HUES64 (cell line): ENCODE measurements at regions not wholly inside any gene's neighbourhood (a gene's known extent, or its start where the extent isn't known, plus 50 kb on each side); places are given as distances from the start of the nearest gene placed in this dataset.
"Not testable (repeated sequence)": the region's sequence is repeated elsewhere in the genome, so short reads cannot be mapped to it uniquely, and the experiment has no call there.

Experiments
- H3K27ac ChIP-seq: 2 replicates; pipeline ENCODE4 v1.7.0; 2013; ENCODE audit warnings: low read depth, low read length, inconsistent platforms
- H3K27me3 ChIP-seq: 2 replicates; pipeline ENCODE4 v1.6.1; 2013; ENCODE audit warnings: mild to moderate bottlenecking, low read length; ENCODE audit not compliant: insufficient read depth
- H3K36me3 ChIP-seq: 2 replicates; pipeline ENCODE4 v1.6.1; 2013; ENCODE audit warnings: mild to moderate bottlenecking, low read length; ENCODE audit not compliant: insufficient read depth
- H3K4me1 ChIP-seq: 2 replicates; pipeline ENCODE4 v1.6.1; 2013; ENCODE audit warnings: mild to moderate bottlenecking, low read length, moderate library complexity; ENCODE audit not compliant: insufficient read depth
- H3K4me3 ChIP-seq: 2 replicates; pipeline ENCODE4 v1.5.1; 2013; ENCODE audit warnings: mild to moderate bottlenecking, low read length, moderate library complexity
- H3K9ac ChIP-seq: 2 replicates; pipeline ENCODE4 v1.6.1; 2013; ENCODE audit warnings: mild to moderate bottlenecking, low read depth, low read length
- H3K9me3 ChIP-seq: 2 replicates; pipeline ENCODE4 v1.6.1; 2013; ENCODE audit warnings: low read depth, low read length; ENCODE audit not compliant: insufficient read depth
- WGBS: fragments of 150-250, 120-280 bp; methylation state at CpG from one replicate; pipeline ENCODE4 v1.1.7; 2013; ENCODE audit warnings: missing lambda C conversion rate; 5-methylcytosine and 5-hydroxymethylcytosine counted together

DNA sequence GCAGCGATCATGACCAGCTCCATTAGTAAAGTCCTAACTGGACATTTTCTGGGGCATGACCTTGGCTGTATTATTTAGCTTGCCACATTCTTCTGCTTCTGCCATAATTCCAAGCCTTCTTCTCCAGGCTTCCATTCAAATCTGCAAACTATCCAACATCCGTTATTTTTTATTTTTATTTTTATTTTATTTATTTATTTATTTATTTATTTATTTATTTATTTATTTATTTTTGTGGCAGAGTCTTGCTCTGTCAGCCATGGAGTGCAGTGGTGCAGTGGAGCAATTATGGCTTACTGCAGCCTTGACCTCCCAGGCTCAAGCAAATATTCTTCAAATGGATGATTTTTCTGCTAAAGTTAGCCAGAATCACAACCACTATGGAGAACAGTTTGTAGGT is 187.2 kb upstream of the CDK1 start:
- Histone ChIP-seq H3K36me3 (no peaks in the 10 kb centered on the region), H3K4me1 (peaks cover 9% of the 10 kb centered on the region), H3K4me3 (no peak overlapping the region), H3K27ac (no peak overlapping the region), H3K9me3 (no peaks in the 10 kb centered on the region), H3K9ac (no peak overlapping the region), H3K27me3 (no peaks in the 10 kb centered on the region)
- 96% methylated on average over 1 of the region's 2 CpGs for WGBS

DNA sequence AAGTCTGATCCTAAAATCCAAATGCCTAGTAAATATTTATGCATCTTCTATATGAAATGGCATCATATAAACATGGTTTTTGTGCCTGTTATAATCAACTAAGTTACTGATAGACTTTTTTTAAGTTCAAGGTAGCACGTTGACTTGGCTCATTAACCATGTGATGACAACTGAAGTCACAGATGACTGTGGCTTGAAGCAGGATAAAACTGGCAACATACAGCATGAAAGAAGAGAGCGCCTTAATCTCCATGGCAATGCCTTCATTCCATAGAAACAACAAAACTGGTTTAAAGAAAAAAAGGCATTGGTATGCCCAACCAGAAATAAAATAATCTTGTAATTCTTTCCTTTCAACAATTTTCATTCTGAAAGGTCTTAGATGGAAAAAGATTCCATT is 188.9 kb upstream of the CDK1 start:
- Histone ChIP-seq H3K27me3 (no peaks in the 10 kb centered on the region), H3K9me3 (no peaks in the 10 kb centered on the region)
- WGBS = 86% methylated on average over 2 of the region's 2 CpGs

DNA sequence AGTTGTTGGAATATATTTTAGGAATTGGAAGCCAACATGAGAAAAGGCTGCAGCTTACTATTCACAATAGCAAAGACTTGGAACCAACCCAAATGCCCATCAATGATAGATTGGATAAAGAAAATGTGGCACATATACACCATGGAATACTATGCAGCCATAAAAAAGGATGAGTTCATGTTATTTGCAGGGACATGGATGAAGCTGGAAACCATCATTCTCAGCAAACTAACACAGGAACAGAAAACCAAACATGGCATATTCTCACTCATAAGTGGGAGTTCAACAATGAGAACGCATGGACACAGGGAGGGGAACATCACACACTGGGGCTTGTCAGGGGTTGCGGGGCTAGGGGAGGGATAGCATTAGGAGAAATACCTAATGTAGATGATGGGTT is 192.1 kb upstream of the ANK3 start:
- not testable (repeated sequence) for H3K9me3 ChIP-seq, H3K9ac ChIP-seq, H3K4me1 ChIP-seq, H3K4me3 ChIP-seq, H3K27me3 ChIP-seq, H3K27ac ChIP-seq, H3K36me3 ChIP-seq
- 96% methylated on average over 2 of the region's 2 CpGs for WGBS

More for the DNA sequence above, 188.9 kb upstream of the CDK1 start:
- H3K36me3 ChIP-seq = no peaks in the 10 kb centered on the region
- H3K27ac ChIP-seq = no peak overlapping the region
- H3K4me3 ChIP-seq = no peak overlapping the region
- no peak overlapping the region for H3K9ac ChIP-seq
- 0 out of 2 replicates have a peak, but pooled peaks cover 2% of the 10 kb centered on the region for H3K4me1 ChIP-seq

DNA sequence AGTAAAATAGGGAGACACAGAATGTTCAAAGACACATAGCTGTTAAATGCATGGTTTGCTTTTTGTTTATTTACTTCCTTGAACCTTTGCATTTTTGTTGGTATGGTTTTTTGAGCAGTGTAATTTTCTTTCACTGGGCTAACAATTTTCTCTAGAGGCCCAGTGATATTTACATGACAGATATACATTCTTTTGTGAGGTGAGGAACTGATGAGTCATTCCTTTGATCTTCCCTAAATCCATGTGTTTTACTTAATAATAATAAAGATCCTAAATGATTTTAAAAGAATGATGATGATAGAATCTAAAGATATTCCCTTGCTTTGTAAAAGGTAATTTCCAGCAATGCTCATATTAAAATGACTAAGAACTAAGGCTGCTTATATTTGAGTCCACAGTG is 188.5 kb upstream of the ANK3 start:
- H3K4me3 ChIP-seq = no peak overlapping the region
- no peak overlapping the region for H3K9ac ChIP-seq
- H3K9me3 ChIP-seq = no peaks in the 10 kb centered on the region
- H3K36me3 ChIP-seq = no peaks in the 10 kb centered on the region
- H3K27me3 ChIP-seq = no peaks in the 10 kb centered on the region
- no peak overlapping the region for H3K27ac ChIP-seq
- H3K4me1 ChIP-seq = peaks cover 35% of the 10 kb centered on the region

DNA sequence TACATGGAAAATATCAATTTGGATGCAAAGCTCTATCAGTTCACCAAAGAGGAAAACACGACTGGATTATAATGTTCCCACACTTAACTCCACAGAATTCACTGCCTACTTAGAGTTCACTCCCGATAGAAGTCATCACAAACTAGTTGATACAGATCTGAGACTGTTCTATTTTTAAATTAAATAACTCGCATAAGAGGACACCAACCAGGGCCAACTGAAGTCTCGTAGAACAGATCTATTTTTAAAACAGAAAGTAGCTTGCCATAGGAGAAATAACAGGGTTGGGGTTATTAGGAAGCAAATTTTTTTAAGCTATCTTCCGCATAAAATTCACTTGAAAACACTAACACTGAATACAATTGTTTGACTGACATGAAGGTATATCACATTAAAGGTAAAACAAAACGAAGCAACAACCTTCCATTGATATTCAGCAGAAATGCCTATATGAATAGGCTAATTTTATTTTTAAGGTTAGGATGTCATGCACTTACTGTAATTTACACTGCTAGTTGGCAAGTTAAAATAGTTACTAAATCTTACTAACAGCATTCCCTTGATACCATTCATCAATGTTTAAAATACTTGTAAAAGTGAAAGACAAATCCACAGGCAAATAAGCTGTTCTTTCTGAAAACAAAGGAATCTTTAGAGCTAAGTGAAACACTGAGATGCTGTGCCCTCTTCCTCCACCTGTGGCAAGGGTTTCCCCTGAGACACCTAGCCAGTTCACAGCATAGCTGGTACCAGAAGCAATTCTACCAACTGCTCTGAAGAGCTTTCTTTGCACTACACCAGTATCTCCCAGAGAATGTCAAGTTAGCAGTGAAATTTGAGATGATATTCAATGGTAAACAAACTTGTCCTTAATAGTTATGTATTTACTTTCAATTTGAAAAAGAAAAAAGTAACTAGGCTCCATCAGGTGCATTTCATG is 186.7 kb upstream of the ANK3 start:
- H3K4me3 ChIP-seq = no peak overlapping the region
- H3K9me3 ChIP-seq = no peaks in the 10 kb centered on the region
- H3K27ac ChIP-seq = no peak overlapping the region
- no peaks in the 10 kb centered on the region for H3K36me3 ChIP-seq
- no peak overlapping the region for H3K9ac ChIP-seq
- H3K27me3 ChIP-seq = no peaks in the 10 kb centered on the region
- H3K4me1 ChIP-seq = peaks cover 53% of the 10 kb centered on the region
- 94% methylated on average over 5 of the region's 6 CpGs for WGBS

DNA sequence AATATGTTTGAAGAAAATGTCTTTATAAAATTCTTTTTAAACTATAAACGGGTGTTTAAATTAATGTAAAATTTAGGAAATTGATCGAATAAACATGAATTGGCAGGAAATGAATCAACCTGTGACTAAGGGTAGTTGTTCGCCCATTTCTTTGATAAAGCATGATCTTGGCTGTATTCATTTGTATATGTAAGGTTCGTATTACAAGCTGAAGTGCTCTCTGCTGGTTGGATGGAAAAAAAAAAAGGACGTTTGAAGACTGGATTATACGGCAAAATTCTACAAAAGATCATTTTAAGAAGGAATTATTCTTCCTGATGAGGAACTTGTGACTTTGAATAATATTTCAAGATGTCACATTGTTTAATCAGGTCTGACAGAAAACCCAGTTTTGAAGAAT is 185.4 kb upstream of the ANK3 start:
- WGBS = 79% methylated on average over 6 of the region's 6 CpGs
- H3K4me1 ChIP-seq = peaks cover 53% of the 10 kb centered on the region
- no peaks in the 10 kb centered on the region for H3K27me3 ChIP-seq
- no peaks in the 10 kb centered on the region for H3K9me3 ChIP-seq
- H3K4me3 ChIP-seq = no peak overlapping the region
- no peak overlapping the region for H3K27ac ChIP-seq
- no peaks in the 10 kb centered on the region for H3K36me3 ChIP-seq
- H3K9ac ChIP-seq = no peak overlapping the region

DNA sequence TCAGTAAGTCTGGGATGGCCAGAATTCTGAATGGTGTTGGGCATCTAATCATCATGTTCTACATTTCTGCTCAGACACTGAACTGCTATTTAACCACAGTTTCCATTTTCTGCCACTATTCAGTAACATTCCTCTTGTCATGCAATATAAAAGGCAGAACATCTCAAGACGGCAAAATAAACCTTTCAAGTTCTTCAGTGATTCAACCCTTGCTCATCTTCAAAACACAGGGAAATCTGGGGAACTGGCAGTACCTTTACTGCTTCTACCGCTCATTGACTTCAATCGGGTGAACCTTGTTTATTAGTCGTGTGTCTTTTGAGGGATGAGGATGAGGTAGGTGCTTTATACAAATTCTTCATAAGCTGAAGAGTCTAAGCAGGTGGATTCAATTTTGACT is 184.7 kb upstream of the ANK3 start:
- no peaks in the 10 kb centered on the region for H3K9me3 ChIP-seq
- H3K36me3 ChIP-seq = no peaks in the 10 kb centered on the region
- no peaks in the 10 kb centered on the region for H3K27me3 ChIP-seq
- H3K27ac ChIP-seq = no peak overlapping the region
- H3K9ac ChIP-seq = no peak overlapping the region
- 94% methylated on average over 3 of the region's 4 CpGs for WGBS
- no peak overlapping the region for H3K4me3 ChIP-seq
- peaks cover 53% of the 10 kb centered on the region for H3K4me1 ChIP-seq

DNA sequence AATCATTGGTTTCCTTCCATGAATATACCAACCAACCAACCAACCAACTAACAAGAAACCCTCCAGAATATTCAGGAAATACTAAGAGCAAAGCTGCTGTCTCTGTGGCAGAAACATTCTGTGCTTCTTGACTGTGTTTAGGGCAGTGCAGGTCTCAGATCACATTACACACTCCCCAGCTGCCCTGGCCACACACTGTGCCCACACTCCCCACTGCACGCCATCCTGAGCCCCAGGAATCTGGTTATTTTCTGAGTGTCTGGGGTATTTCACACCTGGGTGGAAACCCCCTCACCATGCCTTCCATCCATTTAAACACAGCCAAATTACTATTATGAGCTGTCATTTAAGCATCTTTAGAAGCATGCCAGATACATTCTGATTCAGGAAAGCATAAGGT is 183.7 kb upstream of the ANK3 start:
- no peaks in the 10 kb centered on the region for H3K9me3 ChIP-seq
- no peaks in the 10 kb centered on the region for H3K27me3 ChIP-seq
- H3K4me3 ChIP-seq = no peak overlapping the region
- no peak overlapping the region for H3K9ac ChIP-seq
- 75% methylated on average over 1 of the region's 1 CpG for WGBS
- H3K4me1 ChIP-seq = peaks cover 53% of the 10 kb centered on the region
- no peaks in the 10 kb centered on the region for H3K36me3 ChIP-seq
- no peak overlapping the region for H3K27ac ChIP-seq

DNA sequence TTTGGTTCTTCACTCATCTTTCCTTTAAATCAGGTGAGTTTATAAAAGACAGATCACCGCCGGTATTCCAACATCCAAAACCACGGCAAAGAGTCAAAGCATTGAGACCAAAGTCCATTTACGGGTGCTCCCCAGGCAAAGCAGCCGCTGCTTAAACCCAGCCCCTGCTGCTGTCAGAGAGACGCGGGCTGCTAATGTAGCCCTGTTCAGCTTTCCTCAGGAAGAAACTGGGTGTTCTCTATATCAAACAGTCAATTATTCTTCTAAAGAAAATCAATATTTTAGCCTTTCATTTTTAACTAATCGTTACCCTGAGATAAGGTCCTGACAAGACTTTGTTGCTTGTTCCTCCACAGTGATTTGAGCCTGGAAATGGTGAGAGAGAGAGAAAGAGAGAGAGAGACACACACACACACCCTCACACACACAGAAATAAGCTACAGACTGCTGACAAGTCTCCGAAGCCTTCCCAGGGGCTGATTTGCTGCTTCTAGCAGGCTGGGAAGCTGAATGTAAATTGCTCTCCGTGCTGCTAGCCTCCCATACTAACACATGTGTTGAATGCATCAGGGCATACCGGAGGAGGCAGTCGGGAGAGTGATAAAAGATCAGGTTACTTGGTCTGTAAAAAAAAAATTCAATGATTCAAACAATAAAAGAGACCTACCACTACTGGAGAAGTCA is 183.0 kb upstream of the ANK3 start:
- WGBS = 18% methylated on average over 10 of the region's 12 CpGs
- H3K4me1 ChIP-seq = peaks cover 53% of the 10 kb centered on the region
- peak overlapping the region; percentile 41 for H3K4me3 ChIP-seq
- H3K36me3 ChIP-seq = no peaks in the 10 kb centered on the region
- H3K9ac ChIP-seq = peak overlapping the region; percentile 15; the same call in 1 of the 2 replicates
- no peaks in the 10 kb centered on the region for H3K27me3 ChIP-seq
- peak overlapping the region; percentile 24; the same call in 1 of the 2 replicates for H3K27ac ChIP-seq
- H3K9me3 ChIP-seq = peaks cover 2% of the 10 kb centered on the region; the same call in 1 of the 2 replicates

DNA sequence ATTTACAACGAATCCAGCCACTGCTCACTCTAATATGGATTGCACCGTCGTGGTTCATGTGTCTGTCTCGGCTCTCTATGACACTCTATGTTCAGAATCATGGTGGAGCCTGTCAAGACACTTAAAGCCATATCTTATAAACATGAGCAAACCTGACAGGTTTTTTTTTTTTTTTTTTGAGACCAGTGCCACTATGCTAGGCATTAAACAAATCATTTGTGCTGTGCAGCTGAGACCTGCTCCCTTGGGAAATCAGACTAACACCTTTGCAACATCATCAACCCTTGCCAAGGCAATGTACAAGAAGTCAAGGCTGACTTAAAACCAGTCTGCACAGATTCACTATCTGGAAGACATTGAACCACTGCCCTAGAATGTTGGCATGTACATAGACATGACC is 181.2 kb upstream of the ANK3 start:
- Histone ChIP-seq H3K27ac (no peak overlapping the region), H3K4me1 (peaks cover 44% of the 10 kb centered on the region), H3K9ac (no peak overlapping the region), H3K4me3 (no peak overlapping the region), H3K27me3 (no peaks in the 10 kb centered on the region), H3K9me3 (peaks cover 8% of the 10 kb centered on the region), H3K36me3 (no peaks in the 10 kb centered on the region)
- WGBS = 96% methylated on average over 4 of the region's 4 CpGs

DNA sequence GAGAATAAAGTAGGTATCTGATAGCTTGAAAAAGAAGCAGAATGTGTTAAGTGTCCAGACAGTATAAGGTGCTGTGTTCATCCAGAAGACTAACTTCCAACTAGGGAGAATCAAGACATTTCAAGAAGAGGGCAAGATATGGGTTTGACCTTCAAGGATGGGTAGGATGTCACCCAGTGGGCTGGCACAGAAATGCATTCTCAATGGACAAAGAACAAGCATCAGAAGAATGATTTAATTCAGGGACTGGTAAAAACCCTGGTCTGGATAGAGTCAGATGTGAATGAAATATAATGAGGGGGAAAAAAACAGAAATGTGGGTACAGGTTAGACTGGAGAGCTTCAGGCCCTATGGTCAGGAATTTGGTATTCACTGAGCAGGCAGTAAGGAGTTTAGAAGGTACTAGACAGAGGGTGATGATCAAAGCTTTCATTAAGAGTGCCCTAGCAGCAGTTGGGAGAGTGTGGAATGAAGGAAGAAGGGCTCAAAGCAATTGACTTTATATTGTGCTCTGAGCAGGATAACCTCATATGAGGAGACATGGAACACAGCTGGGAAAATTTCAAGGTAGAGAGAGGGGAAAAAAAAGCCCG is 180.7 kb upstream of the ANK3 start:
- H3K9me3 ChIP-seq = peaks cover 10% of the 10 kb centered on the region
- peaks cover 39% of the 10 kb centered on the region for H3K4me1 ChIP-seq
- H3K9ac ChIP-seq = no peak overlapping the region
- H3K36me3 ChIP-seq = no peaks in the 10 kb centered on the region
- H3K27me3 ChIP-seq = no peaks in the 10 kb centered on the region
- no peak overlapping the region for H3K4me3 ChIP-seq
- no peak overlapping the region for H3K27ac ChIP-seq
- 93% methylated on average over 1 of the region's 1 CpG for WGBS
